Trophoblast cell (in vitro differentiated cells and primary cell): ENCODE measurements at regions not wholly inside any gene's neighbourhood (a gene's known extent, or its start where the extent isn't known, plus 50 kb on each side); places are given as distances from the start of the nearest gene placed in this dataset.

Experiments
- DNase-seq, 2 donors: peaks; one replicate each; pipeline ENCODE4 v3.0.0-alpha.2; 2016
- H2AFZ ChIP-seq: 2 replicates; pipeline ENCODE4 v1.6.1; 2013; ENCODE audit warnings: low read length, moderate library complexity, mild to moderate bottlenecking; ENCODE audit not compliant: insufficient read depth, poor library complexity
- H2AK5ac ChIP-seq: 2 replicates; pipeline ENCODE4 v1.6.1; 2013; ENCODE audit warnings: mild to moderate bottlenecking, low read length
- H2BK120ac ChIP-seq: 2 replicates; pipeline ENCODE4 v1.6.1; 2013; ENCODE audit warnings: low read length, mild to moderate bottlenecking, moderate library complexity; ENCODE audit not compliant: insufficient read depth, poor library complexity
- H2BK12ac ChIP-seq: 2 replicates; pipeline ENCODE4 v1.6.1; 2013; ENCODE audit warnings: mild to moderate bottlenecking, low read length, moderate library complexity
- H2BK5ac ChIP-seq: 2 replicates; pipeline ENCODE4 v1.6.1; 2013; ENCODE audit warnings: low read length, low read depth, moderate library complexity, mild to moderate bottlenecking; ENCODE audit not compliant: poor library complexity
- H3K14ac ChIP-seq: 2 replicates; pipeline ENCODE4 v1.6.1; 2013; ENCODE audit warnings: mild to moderate bottlenecking, low read length
- H3K18ac ChIP-seq: 2 replicates; pipeline ENCODE4 v1.6.1; 2013; ENCODE audit warnings: mild to moderate bottlenecking, low read length
- H3K23ac ChIP-seq: 2 replicates; pipeline ENCODE4 v1.6.1; 2013; ENCODE audit warnings: low read length
- H3K27ac ChIP-seq: 2 replicates; pipeline ENCODE4 v1.5.1; 2013; ENCODE audit warnings: low read depth, mild to moderate bottlenecking, inconsistent platforms, low read length, moderate library complexity
- H3K27me3 ChIP-seq: 2 replicates; pipeline ENCODE4 v1.6.1; 2013; ENCODE audit warnings: inconsistent platforms, mild to moderate bottlenecking, low read length, moderate library complexity; ENCODE audit not compliant: insufficient read depth
- H3K36me3 ChIP-seq, 2 experiments: 1 replicate in 1 of 2; 2 replicates in 1 of 2; pipeline ENCODE4 v1.6.1; 2013; ENCODE audit warnings: low read length in 2 of 2, mild to moderate bottlenecking in 2 of 2, moderate library complexity in 1 of 2; ENCODE audit not compliant: insufficient read depth in 2 of 2, control insufficient read depth in 1 of 2
- H3K4ac ChIP-seq: 2 replicates; pipeline ENCODE4 v1.6.1; 2013; ENCODE audit warnings: low read depth, mild to moderate bottlenecking, low read length, moderate library complexity
- H3K4me1 ChIP-seq, 2 experiments: 1 replicate in 1 of 2; 2 replicates in 1 of 2; pipeline ENCODE4 v1.6.1; 2013; ENCODE audit warnings: low read length in 2 of 2, mild to moderate bottlenecking in 2 of 2, moderate library complexity in 1 of 2; ENCODE audit not compliant: insufficient read depth in 2 of 2, control insufficient read depth in 1 of 2
- H3K4me2 ChIP-seq: 2 replicates; pipeline ENCODE4 v1.6.1; 2013; ENCODE audit warnings: inconsistent platforms, mild to moderate bottlenecking, low read length, moderate library complexity
- H3K4me3 ChIP-seq: 2 replicates; pipeline ENCODE4 v1.5.1; 2013; ENCODE audit warnings: mild to moderate bottlenecking, low read depth, low read length, inconsistent platforms
- H3K79me1 ChIP-seq: one replicate; pipeline ENCODE4 v1.6.1; 2013; ENCODE audit warnings: low read length
- H3K79me2 ChIP-seq: 2 replicates; pipeline ENCODE4 v1.6.1; 2013; ENCODE audit warnings: low read length, mild to moderate bottlenecking; ENCODE audit not compliant: control insufficient read depth, insufficient read depth, poor library complexity
- H3K9ac ChIP-seq: 2 replicates; pipeline ENCODE4 v1.6.1; 2013; ENCODE audit warnings: mild to moderate bottlenecking, low read length
- H3K9me3 ChIP-seq: 2 replicates; pipeline ENCODE4 v1.6.1; 2013; ENCODE audit warnings: low read depth, mild to moderate bottlenecking, control low read depth, inconsistent platforms, low read length; ENCODE audit not compliant: insufficient read depth
- H4K12ac ChIP-seq: 2 replicates; pipeline ENCODE4 v1.6.1; 2013; ENCODE audit warnings: low read depth, mild to moderate bottlenecking, low read length, moderate library complexity
- H4K8ac ChIP-seq: 2 replicates; pipeline ENCODE4 v1.6.1; 2013; ENCODE audit warnings: low read depth, mild to moderate bottlenecking, low read length, moderate library complexity
- H4K91ac ChIP-seq: one replicate; pipeline ENCODE4 v1.6.1; 2013; ENCODE audit warnings: low read depth, mild to moderate bottlenecking, low read length, moderate library complexity
- WGBS: extraction: QIAGEN DNeasy Blood & Tissue Kit; methylation state at CpG from one replicate; pipeline ENCODE4 v1.1.7; 2013; ENCODE audit warnings: missing lambda C conversion rate; ENCODE audit not compliant: insufficient read length, insufficient coverage; ENCODE audit errors: extremely low coverage; 5-methylcytosine and 5-hydroxymethylcytosine counted together

DNA sequence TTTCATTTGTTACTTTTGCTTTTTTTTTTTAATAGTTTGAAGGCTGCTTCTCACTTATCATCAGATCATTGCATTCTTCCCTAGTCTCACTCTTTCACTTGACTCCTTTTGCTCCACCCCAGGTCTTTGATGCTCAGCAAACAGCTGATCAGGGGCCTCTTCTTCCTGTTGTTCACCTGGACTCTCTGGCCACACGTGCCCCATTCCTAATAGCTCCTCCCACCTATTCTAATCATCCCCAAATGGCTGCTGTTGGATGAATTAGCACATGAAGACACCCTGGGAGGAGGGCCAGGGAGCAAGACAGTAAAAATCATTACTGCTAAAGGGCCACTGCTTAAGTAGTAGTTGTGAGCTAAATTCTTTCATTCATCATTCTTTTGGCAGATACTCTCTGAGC lies 119.5 kb downstream of the MAB21L3 start:
- H2BK120ac ChIP-seq, result no peak overlapping the region
- H4K8ac ChIP-seq, result no peak overlapping the region
- no CpG with 5 or more reads among the region's 1 CpG for WGBS
- H3K79me1 ChIP-seq, result no peaks in the 10 kb centered on the region
- no peak overlapping the region for H3K14ac ChIP-seq
- H2BK5ac ChIP-seq, result no peak overlapping the region
- no peaks in the 10 kb centered on the region for H3K4me1 ChIP-seq
- no peak overlapping the region for H3K23ac ChIP-seq
- no peaks in the 10 kb centered on the region for H3K79me2 ChIP-seq
- no peak overlapping the region for H4K91ac ChIP-seq
- H3K27ac ChIP-seq, result no peak overlapping the region
- H3K36me3 ChIP-seq, result no peaks in the 10 kb centered on the region
- no peak overlapping the region for H2BK12ac ChIP-seq
- no peak overlapping the region for H3K4ac ChIP-seq
- no peak overlapping the region for H2AFZ ChIP-seq
- no peak overlapping the region for H2AK5ac ChIP-seq
- no peak overlapping the region for H3K4me2 ChIP-seq
- no peak overlapping the region for H3K18ac ChIP-seq
- no peak for DNase-seq
- no peak overlapping the region for H3K9ac ChIP-seq
- H3K4me3 ChIP-seq, result no peak overlapping the region
- H3K27me3 ChIP-seq, result no peaks in the 10 kb centered on the region
- no peak overlapping the region for H4K12ac ChIP-seq
- H3K9me3 ChIP-seq, result no peaks in the 10 kb centered on the region

- H2BK12ac ChIP-seq, result no peak overlapping the region
- no peak overlapping the region for H2BK5ac ChIP-seq
- H3K79me1 ChIP-seq, result no peaks in the 10 kb centered on the region
- WGBS, result no CpG with 5 or more reads among the region's 2 CpGs
- DNase-seq, result no peak
- H3K4ac ChIP-seq, result no peak overlapping the region
- H3K23ac ChIP-seq, result no peak overlapping the region
- H4K91ac ChIP-seq, result no peak overlapping the region
- no peak overlapping the region for H3K4me2 ChIP-seq
- H3K4me1 ChIP-seq, result no peaks in the 10 kb centered on the region
- H3K27ac ChIP-seq, result no peak overlapping the region
- no peak overlapping the region for H4K8ac ChIP-seq
- H3K14ac ChIP-seq, result no peak overlapping the region
- H3K9me3 ChIP-seq, result no peaks in the 10 kb centered on the region
- no peaks in the 10 kb centered on the region for H3K36me3 ChIP-seq
- no peak overlapping the region for H2AFZ ChIP-seq
- H3K27me3 ChIP-seq, result no peaks in the 10 kb centered on the region
- no peak overlapping the region for H3K18ac ChIP-seq
- no peak overlapping the region for H4K12ac ChIP-seq
- no peak overlapping the region for H2AK5ac ChIP-seq
- no peak overlapping the region for H3K4me3 ChIP-seq
- H3K79me2 ChIP-seq, result no peaks in the 10 kb centered on the region
- no peak overlapping the region for H2BK120ac ChIP-seq
- H3K9ac ChIP-seq, result no peak overlapping the region
Observed at GRCh38 chr1:116231752-116232151, 120.6 kb downstream of the MAB21L3 start.

DNA sequence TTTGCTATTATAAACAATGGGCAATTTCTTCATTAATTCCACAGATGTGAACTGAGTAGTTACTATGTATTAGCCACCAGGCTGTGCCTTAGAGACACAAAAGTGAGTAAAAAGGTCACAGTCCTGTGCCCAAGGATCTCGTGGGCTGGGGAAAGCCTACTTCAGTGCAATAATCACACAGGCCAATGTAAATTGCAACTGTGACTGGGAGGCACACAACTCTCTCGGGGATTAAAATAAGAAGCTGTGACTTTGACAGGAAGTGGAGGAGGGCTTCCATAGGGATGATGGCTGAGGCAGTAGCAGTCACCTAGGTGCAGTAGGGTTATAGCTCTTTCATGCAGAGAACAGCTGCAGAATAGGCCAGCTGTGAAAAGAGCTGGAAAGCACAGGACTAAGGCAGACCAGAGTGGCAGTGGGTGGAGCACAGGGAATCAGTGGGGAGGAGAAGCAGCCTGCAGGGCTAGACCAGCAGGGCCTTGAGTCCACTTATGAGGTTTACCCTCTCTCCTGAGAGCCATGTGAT lies 121.9 kb downstream of the MAB21L3 start:
- no peak overlapping the region for H2BK12ac ChIP-seq
- H3K18ac ChIP-seq, result no peak overlapping the region
- H3K23ac ChIP-seq, result no peak overlapping the region
- no CpG with 5 or more reads among the region's 2 CpGs for WGBS
- H2BK5ac ChIP-seq, result no peak overlapping the region
- no peak overlapping the region for H3K4me2 ChIP-seq
- H3K79me2 ChIP-seq, result no peaks in the 10 kb centered on the region
- H4K12ac ChIP-seq, result no peak overlapping the region
- H2BK120ac ChIP-seq, result no peak overlapping the region
- H3K4ac ChIP-seq, result no peak overlapping the region
- H3K9ac ChIP-seq, result no peak overlapping the region
- no peak overlapping the region for H3K4me3 ChIP-seq
- no peak overlapping the region for H2AFZ ChIP-seq
- H4K8ac ChIP-seq, result no peak overlapping the region
- H3K27ac ChIP-seq, result no peak overlapping the region
- H3K79me1 ChIP-seq, result no peaks in the 10 kb centered on the region
- H4K91ac ChIP-seq, result no peak overlapping the region
- H3K9me3 ChIP-seq, result no peaks in the 10 kb centered on the region
- H3K4me1 ChIP-seq, result no peaks in the 10 kb centered on the region
- no peaks in the 10 kb centered on the region for H3K27me3 ChIP-seq
- DNase-seq, result no peak
- H2AK5ac ChIP-seq, result no peak overlapping the region
- no peaks in the 10 kb centered on the region for H3K36me3 ChIP-seq
- no peak overlapping the region for H3K14ac ChIP-seq

GRCh38 chr1:116234429-116234828 lies 123.2 kb downstream of the MAB21L3 start:
- no peak overlapping the region for H3K27ac ChIP-seq
- no peaks in the 10 kb centered on the region for H3K9me3 ChIP-seq

More at GRCh38 chr1:116234429-116234828, 123.2 kb downstream of the MAB21L3 start:
- no peak for DNase-seq
- Histone ChIP-seq H3K79me1 (no peaks in the 10 kb centered on the region), H4K91ac (no peak overlapping the region), H3K18ac (no peak overlapping the region), H2AK5ac (no peak overlapping the region), H4K8ac (no peak overlapping the region), H3K4me2 (no peak overlapping the region), H2BK12ac (no peak overlapping the region), H3K4me3 (no peak overlapping the region), H3K27me3 (no peaks in the 10 kb centered on the region), H4K12ac (no peak overlapping the region), H3K23ac (no peak overlapping the region), H3K9ac (no peak overlapping the region), H3K79me2 (no peaks in the 10 kb centered on the region), H2AFZ (no peak overlapping the region), H3K14ac (no peak overlapping the region), H2BK5ac (no peak overlapping the region), H3K4ac (no peak overlapping the region), H3K4me1 (no peaks in the 10 kb centered on the region), H3K36me3 (no peaks in the 10 kb centered on the region), H2BK120ac (no peak overlapping the region)
- WGBS, result no CpG with 5 or more reads among the region's 5 CpGs
